HEK293T (cell line): ENCODE measurements at regions not wholly inside any gene's neighbourhood (a gene's known extent, or its start where the extent isn't known, plus 50 kb on each side); places are given as distances from the start of the nearest gene placed in this dataset.
A peak's percentile ranks its signal among the peaks of the same experiment; 100 is the strongest.

Experiments
- CTCF ChIA-PET: fragments of 350-600 bp; formaldehyde crosslinking; extraction: SDS; loops from one replicate; lab custom pipeline; 2021; ENCODE audit warnings: antibody characterized with exemption, inconsistent platforms; lab: Yijun Ruan, JAX
- POLR2A ChIA-PET: fragments of 350-600 bp; formaldehyde crosslinking; extraction: SDS; loops from one replicate; lab custom pipeline; 2020; ENCODE audit warnings: antibody characterized with exemption, inconsistent platforms; lab: Yijun Ruan, JAX
- DNase-seq: peaks from one replicate; pipeline ENCODE4 v3.0.0; 2012; ENCODE audit warnings: mixed read lengths; ENCODE audit errors: extremely low spot score
- ARNT ChIP-seq: fragments of 450-650 bp; IDR thresholded peaks from 2 replicates; pipeline ENCODE4 v1.6.1; 2017; ENCODE audit warnings: mild to moderate bottlenecking
- BHLHE40 ChIP-seq: fragments of 450-650 bp; IDR thresholded peaks from 2 replicates; pipeline ENCODE4 v1.6.1; 2016; ENCODE audit warnings: mild to moderate bottlenecking, moderate library complexity, borderline replicate concordance
- CTBP1 ChIP-seq: fragments of 450-650 bp; IDR thresholded peaks from 2 replicates; pipeline ENCODE4 v1.6.1; 2016; ENCODE audit warnings: borderline replicate concordance
- ELF4 ChIP-seq: fragments of 450-650 bp; IDR thresholded peaks from 2 replicates; pipeline ENCODE4 v1.6.1; 2017; ENCODE audit warnings: antibody characterized with exemption
- FOXA1 ChIP-seq: fragments of 450-650 bp; IDR thresholded peaks from 2 replicates; pipeline ENCODE4 v1.6.1; 2016; ENCODE audit warnings: mild to moderate bottlenecking
- FOXK2 ChIP-seq: fragments of 450-650 bp; IDR thresholded peaks from 2 replicates; pipeline ENCODE4 v1.6.1; 2016; ENCODE audit warnings: mild to moderate bottlenecking
- FOXM1 ChIP-seq: fragments of 450-650 bp; IDR thresholded peaks from 2 replicates; pipeline ENCODE4 v1.6.1; 2017; ENCODE audit warnings: mild to moderate bottlenecking, borderline replicate concordance
- HDGF ChIP-seq: fragments of 450-650 bp; IDR thresholded peaks from 2 replicates; pipeline ENCODE4 v1.6.1; 2017; ENCODE audit warnings: antibody characterized with exemption, borderline replicate concordance
- L3MBTL2 ChIP-seq: fragments of 450-650 bp; conservative IDR thresholded peaks from 2 replicates; pipeline ENCODE4 v1.6.1; 2016; ENCODE audit warnings: mild to moderate bottlenecking
- LEF1 ChIP-seq: fragments of 450-650 bp; IDR thresholded peaks from 2 replicates; pipeline ENCODE4 v1.6.1; 2017; ENCODE audit warnings: mild to moderate bottlenecking, borderline replicate concordance
- NFRKB ChIP-seq: fragments of 450-650 bp; IDR thresholded peaks from 2 replicates; pipeline ENCODE4 v1.6.1; 2016; ENCODE audit warnings: mild to moderate bottlenecking, moderate library complexity
- SP1 ChIP-seq: fragments of 450-650 bp; IDR thresholded peaks from 2 replicates; pipeline ENCODE4 v1.6.1; 2017
- SUZ12 ChIP-seq: fragments of 450-650 bp; IDR thresholded peaks from 2 replicates; pipeline ENCODE4 v1.6.1; 2016; ENCODE audit warnings: mild to moderate bottlenecking
- TARDBP ChIP-seq: fragments of 450-650 bp; IDR thresholded peaks from 2 replicates; pipeline ENCODE4 v1.6.1; 2016
- ZNF384 ChIP-seq: fragments of 450-650 bp; IDR thresholded peaks from 2 replicates; pipeline ENCODE4 v1.6.1; 2016
- TF ChIP-seq, protein P1 (sequence below): fragments of 450-650 bp; IDR thresholded peaks from 2 replicates; pipeline ENCODE4 v1.6.1; 2016

DNA sequence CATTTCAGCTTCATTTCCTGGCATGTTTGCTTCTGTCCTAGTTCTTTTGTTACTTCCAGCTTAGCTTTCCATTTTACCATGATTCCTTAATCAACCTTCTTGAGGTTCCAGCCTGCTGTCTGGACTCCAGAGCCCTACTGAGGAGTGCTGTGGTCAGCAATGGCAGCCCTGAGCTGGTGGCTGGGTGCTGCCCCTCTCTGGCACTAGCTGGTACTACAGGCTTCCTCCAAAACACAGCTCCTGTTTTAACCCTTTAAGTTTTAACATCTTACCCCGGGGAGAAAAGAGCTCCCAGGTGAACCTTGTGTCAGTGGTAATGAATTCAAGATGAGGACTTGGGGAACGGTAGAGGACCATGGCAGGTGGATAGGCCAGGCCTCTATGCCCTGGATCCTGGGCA is 395.5 kb downstream of the TMEM114 start:
- DNase-seq, result peak; percentile 28
- ChIA-PET CTCF (no interaction called here), POLR2A (no interaction called here)
- TF ChIP-seq ARNT (no peak), FOXA1 (no peak), CTBP1 (no peak), FOXK2 (no peak), SUZ12 (no peak), BHLHE40 (no peak), TARDBP (no peak), NFRKB (no peak), LEF1 (no peak), L3MBTL2 (no peak), FOXM1 (no peak), SP1 (no peak)
- TF ChIP-seq, protein P1, sequence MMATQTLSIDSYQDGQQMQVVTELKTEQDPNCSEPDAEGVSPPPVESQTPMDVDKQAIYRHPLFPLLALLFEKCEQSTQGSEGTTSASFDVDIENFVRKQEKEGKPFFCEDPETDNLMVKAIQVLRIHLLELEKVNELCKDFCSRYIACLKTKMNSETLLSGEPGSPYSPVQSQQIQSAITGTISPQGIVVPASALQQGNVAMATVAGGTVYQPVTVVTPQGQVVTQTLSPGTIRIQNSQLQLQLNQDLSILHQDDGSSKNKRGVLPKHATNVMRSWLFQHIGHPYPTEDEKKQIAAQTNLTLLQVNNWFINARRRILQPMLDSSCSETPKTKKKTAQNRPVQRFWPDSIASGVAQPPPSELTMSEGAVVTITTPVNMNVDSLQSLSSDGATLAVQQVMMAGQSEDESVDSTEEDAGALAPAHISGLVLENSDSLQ, result no peak

DNA sequence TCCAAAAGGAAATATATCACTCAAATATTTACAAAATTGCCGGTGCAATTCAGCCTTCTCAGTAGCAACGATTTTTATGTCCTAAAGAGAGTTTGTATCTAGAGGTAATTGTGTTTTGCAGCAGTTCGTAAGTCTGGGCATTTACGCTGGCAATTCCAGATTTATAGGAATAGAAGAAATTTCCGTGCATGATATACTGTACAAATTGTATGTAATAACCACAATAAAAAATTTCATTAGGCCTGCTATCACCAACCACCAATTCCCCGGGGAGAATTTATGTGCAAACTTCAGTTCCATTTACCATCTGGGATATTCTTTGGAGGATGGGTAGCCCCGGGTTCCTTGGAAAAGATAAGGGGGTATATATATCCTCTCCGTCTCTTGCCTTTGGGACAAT is 401.5 kb downstream of the TMEM114 start:
- CTCF ChIA-PET, result no interaction called here
- TF ChIP-seq TARDBP (no peak), NFRKB (no peak), BHLHE40 (no peak), LEF1 (no peak), HDGF (no peak), ELF4 (no peak), SP1 (no peak), ZNF384 (no peak), CTBP1 (no peak), FOXK2 (no peak), FOXM1 (no peak)
- TF ChIP-seq, protein P1, result no peak
- POLR2A ChIA-PET, result no interaction called here
- DNase-seq, result no peak

DNA sequence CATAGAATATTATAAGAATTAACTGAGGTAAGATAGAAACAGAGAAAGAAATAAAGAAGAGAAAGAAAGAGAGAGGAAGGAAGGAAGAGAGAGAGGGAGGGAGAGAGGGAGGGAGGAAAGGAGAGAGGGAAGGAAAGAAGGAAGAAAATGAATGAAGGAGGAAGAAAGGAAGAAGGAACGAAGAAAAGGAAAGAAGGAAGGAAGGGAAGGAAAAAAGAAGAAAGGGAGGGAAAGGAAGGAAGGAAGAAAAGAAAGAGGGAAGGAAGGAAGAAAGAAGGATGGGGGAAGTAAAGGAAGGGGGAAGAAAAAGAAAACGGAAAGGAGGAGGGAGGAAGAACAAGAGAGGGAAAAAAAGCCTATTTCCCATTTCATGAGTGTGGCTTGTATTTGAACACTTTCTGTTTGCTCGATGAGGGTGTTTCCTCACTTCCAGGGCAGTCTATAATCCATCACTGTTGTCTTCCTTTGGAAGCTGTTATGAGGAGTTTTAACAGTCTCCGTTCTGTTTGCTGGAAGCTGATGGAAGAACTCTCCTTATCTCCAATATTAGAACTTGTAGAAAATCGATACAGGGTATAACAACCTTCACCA is 402.4 kb downstream of the TMEM114 start:
- CTCF ChIA-PET, result no interaction called here
- POLR2A ChIA-PET, result no interaction called here
- TF ChIP-seq TARDBP (no peak), L3MBTL2 (no peak), FOXA1 (no peak), FOXM1 (no peak), CTBP1 (no peak), SP1 (no peak), HDGF (no peak), FOXK2 (no peak), BHLHE40 (no peak), ARNT (no peak)
- TF ChIP-seq, protein P1, result no peak
- DNase-seq, result no peak

- CTCF ChIA-PET, result no interaction called here
- TF ChIP-seq HDGF (no peak), SUZ12 (no peak), ARNT (no peak), LEF1 (no peak), ZNF384 (no peak), FOXM1 (no peak), L3MBTL2 (no peak), NFRKB (no peak), CTBP1 (no peak), SP1 (no peak), TARDBP (no peak)
- TF ChIP-seq, protein P1, result no peak
- DNase-seq, result no peak
- POLR2A ChIA-PET, result no interaction called here
Observed at GRCh38 chr16:8184854-8185253, 405.5 kb downstream of the TMEM114 start.

DNA sequence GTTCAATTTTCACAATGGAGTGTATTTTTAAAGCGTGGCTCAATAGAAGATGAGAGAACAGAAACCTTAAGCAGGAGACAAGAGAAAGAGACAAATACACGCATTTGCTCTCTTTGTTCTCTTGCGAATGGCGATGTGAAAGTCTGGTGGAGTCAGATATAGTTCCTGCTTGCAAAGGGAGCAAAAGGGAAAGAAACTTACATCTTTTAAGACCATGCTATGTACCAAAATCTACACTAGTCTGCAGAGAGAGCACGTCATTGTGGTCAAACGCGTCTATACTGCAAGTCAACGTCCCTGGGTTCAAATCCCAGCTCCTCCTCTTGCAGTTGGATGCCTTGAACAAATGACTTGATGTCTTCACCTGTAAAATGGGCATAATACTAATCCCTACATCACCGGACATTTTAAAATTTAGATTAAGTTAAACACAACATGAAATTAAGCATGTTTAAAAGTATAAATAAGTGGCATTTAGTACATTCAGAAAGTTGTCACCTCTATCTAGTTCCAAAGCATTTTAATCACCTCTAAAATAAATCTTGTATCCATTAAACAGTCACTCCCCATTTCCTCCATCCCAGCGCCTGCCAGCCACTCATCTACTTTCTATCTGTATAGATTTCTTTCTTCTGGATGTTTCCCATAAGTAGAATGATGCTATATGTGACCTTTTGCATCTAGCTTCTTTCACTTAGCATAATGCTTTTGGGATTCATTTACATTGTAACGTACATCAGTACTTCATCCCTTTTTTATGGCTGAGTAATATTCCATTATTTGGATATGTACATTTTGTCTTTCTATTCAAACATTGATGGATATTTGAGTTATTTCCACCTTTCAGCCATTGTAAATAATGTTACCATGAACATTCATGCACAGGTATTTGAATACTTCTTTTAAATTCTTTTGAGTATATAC is 406.9 kb downstream of the TMEM114 start:
- ChIA-PET POLR2A (no interaction called here), CTCF (no interaction called here)
- TF ChIP-seq FOXK2 (no peak), CTBP1 (no peak), TARDBP (no peak), HDGF (no peak), SUZ12 (no peak), FOXM1 (no peak), LEF1 (no peak)
- no peak for DNase-seq

DNA sequence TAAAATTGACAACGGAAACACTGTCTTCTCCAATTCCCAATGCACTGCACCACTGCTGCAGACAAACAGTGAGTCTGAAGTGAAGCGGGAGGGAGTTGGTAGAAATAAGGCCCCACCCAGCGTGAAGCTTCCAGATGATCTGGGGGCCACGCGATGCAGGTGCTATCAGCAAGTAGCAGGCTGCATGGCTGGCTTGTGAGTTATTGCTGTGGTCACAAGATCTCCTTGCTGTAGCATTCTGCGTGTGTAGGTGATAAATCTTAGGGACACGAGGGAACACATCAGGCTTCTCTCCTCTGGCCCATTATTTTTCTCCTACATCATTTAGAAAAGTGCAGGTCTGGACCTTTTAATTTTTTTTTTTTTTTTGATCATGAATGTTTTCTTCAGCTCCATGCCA is 407.6 kb downstream of the TMEM114 start:
- no peak for TF ChIP-seq ELF4
- TF ChIP-seq FOXK2, result no peak
- TF ChIP-seq CTBP1, result no peak
- TF ChIP-seq FOXM1, result no peak
- TF ChIP-seq L3MBTL2, result no peak
- no peak for TF ChIP-seq TARDBP
- no peak for TF ChIP-seq ARNT
- no peak for TF ChIP-seq HDGF
- no peak for TF ChIP-seq LEF1
- TF ChIP-seq SP1, result no peak
- TF ChIP-seq NFRKB, result no peak
- TF ChIP-seq BHLHE40, result no peak
- TF ChIP-seq, protein P1, result no peak
- no peak for TF ChIP-seq FOXA1
- TF ChIP-seq ZNF384, result no peak
- TF ChIP-seq SUZ12, result no peak
- ChIA-PET POLR2A (no interaction called here), CTCF (no interaction called here)
- DNase-seq, result no peak
